GM23338 (cell line): ENCODE measurements at regions not wholly inside any gene's neighbourhood (a gene's known extent, or its start where the extent isn't known, plus 50 kb on each side); places are given as distances from the start of the nearest gene placed in this dataset.

Experiments used
- ATAC-seq: fragments of 200-7000 bp; cut with Tn5 transposase; 3 replicates; pipeline ENCODE4 v1.9.1; 2020
- DNase-seq: peaks from one replicate; pipeline ENCODE4 v3.0.0-alpha.2; 2015; ENCODE audit warnings: low spot score
- H2AFZ ChIP-seq: fragments of 200-600 bp; sonication (generic); 2 replicates; pipeline ENCODE4 v1.8.0; 2016; ENCODE audit warnings: antibody characterized with exemption, mild to moderate bottlenecking, moderate library complexity
- H3F3A ChIP-seq: fragments of 200-600 bp; sonication (generic); replicated peaks from 2 replicates; pipeline ENCODE4 v1.8.0; 2017; ENCODE audit warnings: antibody characterized with exemption, mixed run types, low read depth
- H3K27ac ChIP-seq: fragments of 200-600 bp; sonication (generic); 2 replicates; pipeline ENCODE4 v1.6.1; 2016; ENCODE audit warnings: low read depth
- H3K27me3 ChIP-seq: fragments of 200-600 bp; sonication (generic); 2 replicates; pipeline ENCODE4 v1.8.0; 2016; ENCODE audit warnings: mild to moderate bottlenecking, mixed run types, moderate library complexity; ENCODE audit not compliant: insufficient read depth
- H3K36me3 ChIP-seq: fragments of 200-600 bp; sonication (generic); 2 replicates; pipeline ENCODE4 v1.8.0; 2016; ENCODE audit warnings: mild to moderate bottlenecking; ENCODE audit not compliant: insufficient read depth
- H3K4me1 ChIP-seq: fragments of 200-600 bp; sonication (generic); 2 replicates; pipeline ENCODE4 v1.8.0; 2016; ENCODE audit warnings: mild to moderate bottlenecking, moderate library complexity; ENCODE audit not compliant: insufficient read depth
- H3K4me2 ChIP-seq: fragments of 200-600 bp; sonication (generic); 2 replicates; pipeline ENCODE4 v1.7.1; 2017; ENCODE audit warnings: mixed run types
- H3K4me3 ChIP-seq: fragments of 200-600 bp; sonication (generic); 2 replicates; pipeline ENCODE4 v1.6.1; 2016; ENCODE audit warnings: mixed run types
- H3K79me2 ChIP-seq: fragments of 200-600 bp; sonication (generic); replicated peaks from 2 replicates; pipeline ENCODE4 v1.8.0; 2017; ENCODE audit warnings: mild to moderate bottlenecking; ENCODE audit not compliant: insufficient read depth
- H3K9me2 ChIP-seq: fragments of 200-600 bp; sonication (generic); 2 replicates; pipeline ENCODE4 v1.8.0; 2017; ENCODE audit not compliant: insufficient read depth
- H4K20me1 ChIP-seq: fragments of 200-600 bp; sonication (generic); replicated peaks from 2 replicates; pipeline ENCODE4 v1.8.0; 2017; ENCODE audit warnings: mild to moderate bottlenecking; ENCODE audit not compliant: insufficient read depth
- H3K27ac Mint-ChIP-seq: 2 replicates; pipeline ENCODE4 v1.8.0; 2020; ENCODE audit warnings: inconsistent platforms, mild to moderate bottlenecking, moderate library complexity, mixed read lengths
- H3K27me3 Mint-ChIP-seq: 3 replicates; pipeline ENCODE4 v1.8.0; 2022; ENCODE audit warnings: low read depth, mild to moderate bottlenecking, moderate library complexity, mixed read lengths, inconsistent platforms; ENCODE audit not compliant: insufficient read depth, poor library complexity
- H3K36me3 Mint-ChIP-seq: 3 replicates; pipeline ENCODE4 v1.8.0; 2021; ENCODE audit warnings: low read depth, mild to moderate bottlenecking, inconsistent platforms, moderate library complexity, mixed read lengths
- H3K4me1 Mint-ChIP-seq: 3 replicates; pipeline ENCODE4 v1.8.0; 2020; ENCODE audit warnings: mild to moderate bottlenecking, inconsistent platforms, mixed read lengths
- H3K4me3 Mint-ChIP-seq: 3 replicates; pipeline ENCODE4 v1.8.0; 2021; ENCODE audit warnings: moderate library complexity, mild to moderate bottlenecking, inconsistent platforms, mixed read lengths
- H3K9me3 Mint-ChIP-seq: 3 replicates; pipeline ENCODE4 v1.8.0; 2020; ENCODE audit warnings: moderate library complexity, mild to moderate bottlenecking, inconsistent platforms, mixed read lengths
- ETS1 ChIP-seq: IDR thresholded peaks from 2 replicates; pipeline ENCODE4 v1.6.1; 2016; ENCODE audit warnings: antibody characterized with exemption
- EZH2 ChIP-seq: fragments of 200-600 bp; sonication (generic); IDR thresholded peaks from one replicate; pipeline ENCODE4 v1.8.0; 2017; ENCODE audit warnings: antibody characterized with exemption, mild to moderate bottlenecking, low read depth; ENCODE audit not compliant: unreplicated experiment
- EZH2phosphoT487 ChIP-seq: fragments of 200-600 bp; sonication (generic); IDR thresholded peaks from one replicate; pipeline ENCODE4 v1.8.1; 2018; ENCODE audit warnings: antibody characterized with exemption; ENCODE audit not compliant: unreplicated experiment
- JUNB ChIP-seq: IDR thresholded peaks from one replicate; pipeline ENCODE4 v1.6.1; 2016; ENCODE audit warnings: antibody characterized with exemption; ENCODE audit not compliant: unreplicated experiment
- NANOG ChIP-seq: IDR thresholded peaks from 2 replicates; pipeline ENCODE4 v1.6.1; 2016; ENCODE audit warnings: antibody characterized with exemption, borderline replicate concordance
- POLR2AphosphoS5 ChIP-seq: IDR thresholded peaks from 2 replicates; pipeline ENCODE4 v1.6.1; 2016; ENCODE audit warnings: antibody characterized with exemption, low read depth
- STAT1 ChIP-seq: IDR thresholded peaks from one replicate; pipeline ENCODE4 v1.6.1; 2016; ENCODE audit warnings: antibody characterized with exemption; ENCODE audit not compliant: unreplicated experiment
- ZNF114 ChIP-seq: fragments of 250-450 bp; sonication (Bioruptor Pico); IDR thresholded peaks from 2 replicates; pipeline ENCODE4 v1.5.0; 2020; ENCODE audit warnings: mild to moderate bottlenecking, moderate library complexity
- ZNF331 ChIP-seq: fragments of 250-450 bp; sonication (Bioruptor Pico); IDR thresholded peaks from 2 replicates; pipeline ENCODE4 v1.5.0; 2020; ENCODE audit warnings: low read depth, mild to moderate bottlenecking, moderate library complexity
- ZNF462 ChIP-seq: fragments of 250-450 bp; sonication (Bioruptor Pico); IDR thresholded peaks from 2 replicates; pipeline ENCODE4 v1.5.0; 2020; ENCODE audit warnings: mild to moderate bottlenecking, moderate library complexity
- TF ChIP-seq, protein P1 (sequence below), 2 experiments: fragments of 200-600 bp in 1 of 2; sonication (generic) in 1 of 2; conservative IDR thresholded peaks; 2 replicates each; pipeline versions ENCODE4 v1.5.1 to v1.6.1; 2016 to 2017; ENCODE audit warnings: antibody characterized with exemption in 2 of 2, low read depth in 2 of 2, mild to moderate bottlenecking in 2 of 2, moderate library complexity in 1 of 2
- TF ChIP-seq, protein P2 (sequence below): IDR thresholded peaks from one replicate; pipeline ENCODE4 v1.6.1; 2018; ENCODE audit warnings: antibody characterized with exemption; ENCODE audit not compliant: unreplicated experiment

GRCh38 chr5:44697025-44697424 is 111.7 kb upstream of the MRPS30 start (continued):
- no peak for TF ChIP-seq ETS1

- no peak overlapping the region for H3K4me3 Mint-ChIP-seq
- 0 out of 2 replicates have a peak, but pooled peaks cover 4% of the 10 kb centered on the region for H3K9me2 ChIP-seq
Measured at GRCh38 chr5:44695259-44695658, 113.5 kb upstream of the MRPS30 start.

More at GRCh38 chr5:44695259-44695658, 113.5 kb upstream of the MRPS30 start:
- Histone ChIP-seq H3K4me3 (no peak overlapping the region), H3K4me2 (no peak overlapping the region), H4K20me1 (no peaks in the 10 kb centered on the region), H3K36me3 (no peaks in the 10 kb centered on the region), H3K79me2 (no peaks in the 10 kb centered on the region), H3K27me3 (no peaks in the 10 kb centered on the region), H3K4me1 (peaks cover 12% of the 10 kb centered on the region), H3F3A (no peaks in the 10 kb centered on the region), H3K27ac (no peak overlapping the region), H2AFZ (no peak overlapping the region)
- H3K9me3 Mint-ChIP-seq, result peaks cover 29% of the 10 kb centered on the region
- DNase-seq (no peak), ATAC-seq (no peak)
- TF ChIP-seq, protein P1, sequence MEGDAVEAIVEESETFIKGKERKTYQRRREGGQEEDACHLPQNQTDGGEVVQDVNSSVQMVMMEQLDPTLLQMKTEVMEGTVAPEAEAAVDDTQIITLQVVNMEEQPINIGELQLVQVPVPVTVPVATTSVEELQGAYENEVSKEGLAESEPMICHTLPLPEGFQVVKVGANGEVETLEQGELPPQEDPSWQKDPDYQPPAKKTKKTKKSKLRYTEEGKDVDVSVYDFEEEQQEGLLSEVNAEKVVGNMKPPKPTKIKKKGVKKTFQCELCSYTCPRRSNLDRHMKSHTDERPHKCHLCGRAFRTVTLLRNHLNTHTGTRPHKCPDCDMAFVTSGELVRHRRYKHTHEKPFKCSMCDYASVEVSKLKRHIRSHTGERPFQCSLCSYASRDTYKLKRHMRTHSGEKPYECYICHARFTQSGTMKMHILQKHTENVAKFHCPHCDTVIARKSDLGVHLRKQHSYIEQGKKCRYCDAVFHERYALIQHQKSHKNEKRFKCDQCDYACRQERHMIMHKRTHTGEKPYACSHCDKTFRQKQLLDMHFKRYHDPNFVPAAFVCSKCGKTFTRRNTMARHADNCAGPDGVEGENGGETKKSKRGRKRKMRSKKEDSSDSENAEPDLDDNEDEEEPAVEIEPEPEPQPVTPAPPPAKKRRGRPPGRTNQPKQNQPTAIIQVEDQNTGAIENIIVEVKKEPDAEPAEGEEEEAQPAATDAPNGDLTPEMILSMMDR (conservative IDR thresholded peaks at IDR 0.05; ENCODE audit: low read depth in 2 of 2), result no peak
- TF ChIP-seq JUNB (no peak), ZNF331 (CRISPR knock-in tag) (no peak), ZNF462 (CRISPR knock-in tag) (no peak), EZH2 (no peak), STAT1 (no peak), ETS1 (no peak), NANOG (no peak), EZH2phosphoT487 (no peak), POLR2AphosphoS5 (no peak), ZNF114 (CRISPR knock-in tag) (no peak)
- TF ChIP-seq, protein P2, sequence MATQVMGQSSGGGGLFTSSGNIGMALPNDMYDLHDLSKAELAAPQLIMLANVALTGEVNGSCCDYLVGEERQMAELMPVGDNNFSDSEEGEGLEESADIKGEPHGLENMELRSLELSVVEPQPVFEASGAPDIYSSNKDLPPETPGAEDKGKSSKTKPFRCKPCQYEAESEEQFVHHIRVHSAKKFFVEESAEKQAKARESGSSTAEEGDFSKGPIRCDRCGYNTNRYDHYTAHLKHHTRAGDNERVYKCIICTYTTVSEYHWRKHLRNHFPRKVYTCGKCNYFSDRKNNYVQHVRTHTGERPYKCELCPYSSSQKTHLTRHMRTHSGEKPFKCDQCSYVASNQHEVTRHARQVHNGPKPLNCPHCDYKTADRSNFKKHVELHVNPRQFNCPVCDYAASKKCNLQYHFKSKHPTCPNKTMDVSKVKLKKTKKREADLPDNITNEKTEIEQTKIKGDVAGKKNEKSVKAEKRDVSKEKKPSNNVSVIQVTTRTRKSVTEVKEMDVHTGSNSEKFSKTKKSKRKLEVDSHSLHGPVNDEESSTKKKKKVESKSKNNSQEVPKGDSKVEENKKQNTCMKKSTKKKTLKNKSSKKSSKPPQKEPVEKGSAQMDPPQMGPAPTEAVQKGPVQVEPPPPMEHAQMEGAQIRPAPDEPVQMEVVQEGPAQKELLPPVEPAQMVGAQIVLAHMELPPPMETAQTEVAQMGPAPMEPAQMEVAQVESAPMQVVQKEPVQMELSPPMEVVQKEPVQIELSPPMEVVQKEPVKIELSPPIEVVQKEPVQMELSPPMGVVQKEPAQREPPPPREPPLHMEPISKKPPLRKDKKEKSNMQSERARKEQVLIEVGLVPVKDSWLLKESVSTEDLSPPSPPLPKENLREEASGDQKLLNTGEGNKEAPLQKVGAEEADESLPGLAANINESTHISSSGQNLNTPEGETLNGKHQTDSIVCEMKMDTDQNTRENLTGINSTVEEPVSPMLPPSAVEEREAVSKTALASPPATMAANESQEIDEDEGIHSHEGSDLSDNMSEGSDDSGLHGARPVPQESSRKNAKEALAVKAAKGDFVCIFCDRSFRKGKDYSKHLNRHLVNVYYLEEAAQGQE, result no peak
- no peak overlapping the region for H3K27ac Mint-ChIP-seq
- peaks cover 15% of the 10 kb centered on the region; the same call in 2 of the 3 replicates for H3K36me3 Mint-ChIP-seq
- H3K27me3 Mint-ChIP-seq, result no peaks in the 10 kb centered on the region
- peaks cover 5% of the 10 kb centered on the region for H3K4me1 Mint-ChIP-seq
